Mucosa of rectum (tissue), 2 donors: ENCODE measurements at regions not wholly inside any gene's neighbourhood (a gene's known extent, or its start where the extent isn't known, plus 50 kb on each side); places are given as distances from the start of the nearest gene placed in this dataset.
"Not testable (repeated sequence)": the region's sequence is repeated elsewhere in the genome, so short reads cannot be mapped to it uniquely, and the experiment has no call there.

Experiments used
- H3K27ac ChIP-seq, 2 donors: one replicate each; pipeline ENCODE4 v1.7.0; 2013; ENCODE audit warnings: inconsistent platforms in 2 of 2, low read depth in 2 of 2, low read length in 2 of 2
- H3K27me3 ChIP-seq, 2 donors: one replicate each; pipeline ENCODE4 v1.7.0; 2013; ENCODE audit warnings: low read length in 2 of 2; ENCODE audit not compliant: control insufficient read depth in 2 of 2, insufficient read depth in 2 of 2
- H3K36me3 ChIP-seq, 2 donors: one replicate each; pipeline ENCODE4 v1.7.0; 2013; ENCODE audit warnings: low read length in 2 of 2; ENCODE audit not compliant: control insufficient read depth in 2 of 2, insufficient read depth in 2 of 2
- H3K4me1 ChIP-seq, 2 donors: one replicate each; pipeline ENCODE4 v1.7.0; 2013; ENCODE audit warnings: low read length in 2 of 2, mild to moderate bottlenecking in 1 of 2; ENCODE audit not compliant: control insufficient read depth in 2 of 2, insufficient read depth in 2 of 2
- H3K4me3 ChIP-seq, 2 donors: one replicate each; pipeline ENCODE4 v1.7.0; 2013; ENCODE audit warnings: low read length in 2 of 2
- H3K9ac ChIP-seq, 2 donors: one replicate each; pipeline ENCODE4 v1.7.0; 2013; ENCODE audit warnings: low read length in 2 of 2, low read depth in 1 of 2, mild to moderate bottlenecking in 1 of 2
- H3K9me3 ChIP-seq, 2 donors: one replicate each; pipeline ENCODE4 v1.7.0; 2013; ENCODE audit warnings: low read length in 2 of 2; ENCODE audit not compliant: control insufficient read depth in 2 of 2
- donor health status: healthy.
- donor health status: Normal muscosa, but diverticular disease.

- Histone ChIP-seq H3K4me1 (no peaks in the 10 kb centered on the region), H3K27ac (no peak overlapping the region), H3K4me3 (no peak overlapping the region), H3K9me3 (no peaks in the 10 kb centered on the region), H3K27me3 (no peaks in the 10 kb centered on the region), H3K9ac (no peak overlapping the region), H3K36me3 (no peaks in the 10 kb centered on the region)
These were observed 144.2 kb upstream of the PARD3B start for GRCh38 chr2:204401114-204401513.

GRCh38 chr2:204407204-204408014 lies 137.9 kb upstream of the PARD3B start:
- no peak overlapping the region for H3K9ac ChIP-seq
- no peaks in the 10 kb centered on the region for H3K9me3 ChIP-seq
- H3K4me3 ChIP-seq: no peak overlapping the region
- no peaks in the 10 kb centered on the region for H3K4me1 ChIP-seq
- H3K27ac ChIP-seq: no peak overlapping the region
- no peaks in the 10 kb centered on the region for H3K27me3 ChIP-seq
- no peaks in the 10 kb centered on the region for H3K36me3 ChIP-seq

GRCh38 chr2:204412782-204413181 lies 132.5 kb upstream of the PARD3B start:
- not testable (repeated sequence) for H3K27ac ChIP-seq, H3K4me3 ChIP-seq, H3K36me3 ChIP-seq, H3K9ac ChIP-seq, H3K4me1 ChIP-seq, H3K27me3 ChIP-seq, H3K9me3 ChIP-seq

GRCh38 chr2:204415406-204416181 lies 129.7 kb upstream of the PARD3B start:
- Histone ChIP-seq H3K27me3 (no peaks in the 10 kb centered on the region), H3K4me3 (no peak overlapping the region), H3K9me3 (no peaks in the 10 kb centered on the region), H3K27ac (no peak overlapping the region), H3K9ac (no peak overlapping the region), H3K4me1 (no peaks in the 10 kb centered on the region), H3K36me3 (no peaks in the 10 kb centered on the region)

- Histone ChIP-seq H3K27ac (no peak overlapping the region), H3K4me1 (no peaks in the 10 kb centered on the region), H3K4me3 (no peak overlapping the region), H3K9ac (no peak overlapping the region), H3K27me3 (no peaks in the 10 kb centered on the region), H3K9me3 (no peaks in the 10 kb centered on the region), H3K36me3 (no peaks in the 10 kb centered on the region)
These were observed 129.0 kb upstream of the PARD3B start for GRCh38 chr2:204416236-204416635.

- H3K36me3 ChIP-seq: no peaks in the 10 kb centered on the region
- H3K4me3 ChIP-seq: no peak overlapping the region
- no peaks in the 10 kb centered on the region for H3K9me3 ChIP-seq
- no peaks in the 10 kb centered on the region for H3K4me1 ChIP-seq
- no peak overlapping the region for H3K9ac ChIP-seq
- no peak overlapping the region for H3K27ac ChIP-seq
- H3K27me3 ChIP-seq: no peaks in the 10 kb centered on the region
These were observed 119.5 kb upstream of the PARD3B start for GRCh38 chr2:204425821-204426220.

GRCh38 chr2:204428675-204429074 lies 116.6 kb upstream of the PARD3B start:
- no peaks in the 10 kb centered on the region for H3K27me3 ChIP-seq
- no peak overlapping the region for H3K4me3 ChIP-seq
- no peak overlapping the region for H3K27ac ChIP-seq
- H3K36me3 ChIP-seq: no peaks in the 10 kb centered on the region
- H3K9me3 ChIP-seq: peaks cover 0 to 5% of the 10 kb centered on the region in 2 donors
- H3K9ac ChIP-seq: no peak overlapping the region
- no peaks in the 10 kb centered on the region for H3K4me1 ChIP-seq

- H3K36me3 ChIP-seq: no peaks in the 10 kb centered on the region
- no peak overlapping the region for H3K4me3 ChIP-seq
- H3K27ac ChIP-seq: no peak overlapping the region
- H3K4me1 ChIP-seq: no peaks in the 10 kb centered on the region
- peaks cover 0 to 5% of the 10 kb centered on the region in 2 donors for H3K9me3 ChIP-seq
- no peaks in the 10 kb centered on the region for H3K27me3 ChIP-seq
- no peak overlapping the region for H3K9ac ChIP-seq
These were observed 113.7 kb upstream of the PARD3B start for GRCh38 chr2:204431529-204431928.

- Histone ChIP-seq H3K27me3 (no peaks in the 10 kb centered on the region), H3K9ac (no peak overlapping the region), H3K36me3 (no peaks in the 10 kb centered on the region), H3K4me1 (no peaks in the 10 kb centered on the region), H3K27ac (no peak overlapping the region), H3K4me3 (no peak overlapping the region), H3K9me3 (peaks cover 0 to 5% of the 10 kb centered on the region in 2 donors)
These were observed 113.1 kb upstream of the PARD3B start for GRCh38 chr2:204432196-204432595.

GRCh38 chr2:204434660-204435462 lies 110.4 kb upstream of the PARD3B start:
- H3K9me3 ChIP-seq: peaks cover 0 to 5% of the 10 kb centered on the region in 2 donors
- no peaks in the 10 kb centered on the region for H3K36me3 ChIP-seq
- no peak overlapping the region for H3K4me3 ChIP-seq
- no peaks in the 10 kb centered on the region for H3K27me3 ChIP-seq
- no peak overlapping the region for H3K9ac ChIP-seq
- no peaks in the 10 kb centered on the region for H3K4me1 ChIP-seq
- no peak overlapping the region for H3K27ac ChIP-seq
